ENCODE measurements at regions not wholly inside any gene's neighbourhood (a gene's known extent, or its start where the extent isn't known, plus 50 kb on each side); places are given as distances from the start of the nearest gene placed in this dataset.

GRCh38 chr5:87765009-87765408, 352.3 kb upstream of the CCNH start (continued):
- TF ChIP-seq HEYL (CRISPR knock-in tag; IDR thresholded peaks at IDR 0.05) (no peak), HOXB13 (CRISPR knock-in tag; IDR thresholded peaks at IDR 0.05; ENCODE audit: low read depth) (no peak), EP300 (IDR thresholded peaks at IDR 0.05) (no peak), JUNB (IDR thresholded peaks at IDR 0.05) (no peak), CHD2 (IDR thresholded peaks at IDR 0.05; ENCODE audit: low read length, partially characterized antibody) (no peak), EHMT2 (IDR thresholded peaks at IDR 0.05; ENCODE audit: low read depth) (no peak), HMGXB4 (CRISPR knock-in tag; IDR thresholded peaks at IDR 0.05; ENCODE audit: borderline replicate concordance) (no peak), BCL3 (IDR thresholded peaks at IDR 0.05) (no peak)

- H3K27ac ChIP-seq, result no peak overlapping the region
- CTCF ChIA-PET, result interaction anchor here (1.1 to 1.7 kb wide), 2 partner anchors 12 to 967 kb away, joined by 3 read pairs; no protein-coding TSS in a partner anchor
- H3K9me3 ChIP-seq, result no peaks in the 10 kb centered on the region
- H3K4me3 ChIP-seq, result no peak overlapping the region
- FAIRE-seq (no peak), ATAC-seq (no peak), DNase-seq (ENCODE audit: low read depth in 1 of 2, low spot score in 1 of 2) (no peak)
- WGBS (ENCODE audit: missing lambda C conversion rate), result 4% methylated on average over 1 of the region's 1 CpG
- no peaks in the 10 kb centered on the region for H3K4me1 ChIP-seq
- TF ChIP-seq RNF2 (IDR thresholded peaks at IDR 0.05; ENCODE audit: borderline replicate concordance, low read depth), result no peak
- TF ChIP-seq GATA3 (IDR thresholded peaks at IDR 0.05; ENCODE audit: borderline replicate concordance), result no peak
- no peak for TF ChIP-seq ATOH8 (CRISPR knock-in tag; IDR thresholded peaks at IDR 0.05; ENCODE audit: low read depth)
- TF ChIP-seq PHF8 (IDR thresholded peaks at IDR 0.05; ENCODE audit: borderline replicate concordance, low read depth), result no peak
- no peak for TF ChIP-seq USF2 (IDR thresholded peaks at IDR 0.05)
- TF ChIP-seq ESRRA (IDR thresholded peaks at IDR 0.05; ENCODE audit: borderline replicate concordance, low read length), result no peak
- no peak for TF ChIP-seq EP300 (IDR thresholded peaks at IDR 0.05)
- TF ChIP-seq CHD2 (IDR thresholded peaks at IDR 0.05; ENCODE audit: low read length, partially characterized antibody), result no peak
- no peak for TF ChIP-seq CBX8 (IDR thresholded peaks at IDR 0.05)
- no peak for TF ChIP-seq RAD21 (conservative IDR thresholded peaks at IDR 0.05 in 1 of 2, IDR thresholded peaks at IDR 0.05 in 1 of 2)
- H3K4me2 ChIP-seq, result no peak overlapping the region
- POLR2A ChIA-PET, result no interaction called here
These were observed 349.9 kb upstream of the CCNH start for GRCh38 chr5:87762631-87763030.

GRCh38 chr5:87756951-87757350, 344.2 kb upstream of the CCNH start:
- DNase-seq (ENCODE audit: low read depth in 1 of 2, low spot score in 1 of 2), result no peak
- Histone ChIP-seq H3K4me1 (no peaks in the 10 kb centered on the region), H3K27ac (no peak overlapping the region), H3K4me2 (no peak overlapping the region), H3K4me3 (no peak overlapping the region), H3K9me3 (no peaks in the 10 kb centered on the region)
- no peak for ATAC-seq
- no peak for FAIRE-seq
- CTCF ChIA-PET, result no interaction called here
- POLR2A ChIA-PET, result no interaction called here
- no peak for TF ChIP-seq KDM5A (IDR thresholded peaks at IDR 0.05)
- 8% methylated on average over 1 of the region's 1 CpG for WGBS (ENCODE audit: missing lambda C conversion rate)

- ATAC-seq (no peak), DNase-seq (ENCODE audit: low read depth in 1 of 2, low spot score in 1 of 2) (no peak), FAIRE-seq (no peak)
- TF ChIP-seq MAZ (IDR thresholded peaks at IDR 0.05; ENCODE audit: borderline replicate concordance, low read depth, low read length) (no peak), CHD4 (IDR thresholded peaks at IDR 0.05; ENCODE audit: borderline replicate concordance) (no peak)
- H3K4me2 ChIP-seq, result no peak overlapping the region
- CTCF ChIA-PET, result no interaction called here
- H3K27ac ChIP-seq, result no peak overlapping the region
- no peak overlapping the region for H3K4me3 ChIP-seq
- 22% methylated on average over 5 of the region's 5 CpGs for WGBS (ENCODE audit: missing lambda C conversion rate)
- no peaks in the 10 kb centered on the region for H3K9me3 ChIP-seq
- POLR2A ChIA-PET, result no interaction called here
- no peaks in the 10 kb centered on the region for H3K4me1 ChIP-seq
These were observed 342.6 kb upstream of the CCNH start for GRCh38 chr5:87755360-87755759.
